HG03439 (cell line): ENCODE measurements at regions not wholly inside any gene's neighbourhood (a gene's known extent, or its start where the extent isn't known, plus 50 kb on each side); places are given as distances from the start of the nearest gene placed in this dataset.
"Not testable (repeated sequence)": the region's sequence is repeated elsewhere in the genome, so short reads cannot be mapped to it uniquely, and the experiment has no call there.

Experiments
- ATAC-seq: cut with Tn5 transposase; IDR thresholded peaks from one replicate; pipeline ENCODE4 v1.9.1; 2021; ENCODE audit warnings: mild to moderate bottlenecking, moderate library complexity; ENCODE audit not compliant: unreplicated experiment

DNA sequence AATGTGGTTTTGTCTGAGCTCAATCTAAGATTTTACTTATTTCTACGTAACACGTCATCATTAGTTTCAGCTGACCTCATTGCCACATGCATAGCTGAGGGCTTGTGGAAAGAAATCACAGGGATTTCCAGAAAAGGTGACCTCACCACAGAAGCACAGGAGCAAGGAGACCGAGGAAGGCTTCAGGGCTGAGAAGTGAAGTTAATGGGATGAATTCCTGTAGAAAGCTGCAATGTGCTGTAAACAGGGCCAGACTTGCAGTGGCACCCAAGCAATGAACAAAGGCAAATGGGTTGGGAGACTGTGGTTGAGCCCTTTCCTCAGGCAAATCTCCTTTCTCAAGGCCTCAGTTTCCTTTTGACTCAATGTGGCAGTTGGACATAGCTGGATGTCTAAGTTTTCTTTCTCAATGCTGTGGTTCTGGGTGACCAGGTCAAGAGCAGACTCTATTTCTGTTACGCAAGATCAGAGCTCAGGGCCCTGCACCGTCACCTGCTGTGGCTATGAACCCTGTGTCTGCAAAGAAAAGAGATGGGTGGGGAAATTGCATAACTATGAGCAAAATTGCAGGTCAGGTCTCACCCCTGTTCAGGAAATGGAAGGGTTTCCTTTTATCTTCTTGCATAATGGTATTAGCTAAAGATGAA lies 252.2 kb upstream of the TBL1XR1 start:
- peak; percentile 81 for ATAC-seq

DNA sequence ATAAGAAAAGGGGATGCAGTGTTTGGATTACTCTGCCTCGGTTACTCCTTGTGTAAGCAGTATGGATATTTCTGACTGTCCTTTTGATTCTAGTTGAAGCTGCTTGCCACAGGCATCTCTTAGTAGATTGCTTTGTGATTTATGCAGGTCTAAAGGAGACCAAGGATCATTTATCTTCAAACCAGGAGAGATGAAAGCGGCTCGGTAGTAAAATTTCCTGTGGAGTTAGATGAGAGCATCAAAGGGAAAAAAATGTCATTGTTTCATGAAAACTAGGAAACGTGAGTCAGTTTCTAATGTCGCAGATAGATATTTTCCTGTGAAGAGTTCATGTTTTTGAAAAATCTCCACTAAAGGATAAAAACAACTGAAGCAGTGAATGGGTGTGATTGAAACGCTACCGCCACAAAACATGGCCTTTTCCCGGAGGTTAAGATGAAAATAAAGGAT lies 254.0 kb upstream of the TBL1XR1 start:
- no peak for ATAC-seq

DNA sequence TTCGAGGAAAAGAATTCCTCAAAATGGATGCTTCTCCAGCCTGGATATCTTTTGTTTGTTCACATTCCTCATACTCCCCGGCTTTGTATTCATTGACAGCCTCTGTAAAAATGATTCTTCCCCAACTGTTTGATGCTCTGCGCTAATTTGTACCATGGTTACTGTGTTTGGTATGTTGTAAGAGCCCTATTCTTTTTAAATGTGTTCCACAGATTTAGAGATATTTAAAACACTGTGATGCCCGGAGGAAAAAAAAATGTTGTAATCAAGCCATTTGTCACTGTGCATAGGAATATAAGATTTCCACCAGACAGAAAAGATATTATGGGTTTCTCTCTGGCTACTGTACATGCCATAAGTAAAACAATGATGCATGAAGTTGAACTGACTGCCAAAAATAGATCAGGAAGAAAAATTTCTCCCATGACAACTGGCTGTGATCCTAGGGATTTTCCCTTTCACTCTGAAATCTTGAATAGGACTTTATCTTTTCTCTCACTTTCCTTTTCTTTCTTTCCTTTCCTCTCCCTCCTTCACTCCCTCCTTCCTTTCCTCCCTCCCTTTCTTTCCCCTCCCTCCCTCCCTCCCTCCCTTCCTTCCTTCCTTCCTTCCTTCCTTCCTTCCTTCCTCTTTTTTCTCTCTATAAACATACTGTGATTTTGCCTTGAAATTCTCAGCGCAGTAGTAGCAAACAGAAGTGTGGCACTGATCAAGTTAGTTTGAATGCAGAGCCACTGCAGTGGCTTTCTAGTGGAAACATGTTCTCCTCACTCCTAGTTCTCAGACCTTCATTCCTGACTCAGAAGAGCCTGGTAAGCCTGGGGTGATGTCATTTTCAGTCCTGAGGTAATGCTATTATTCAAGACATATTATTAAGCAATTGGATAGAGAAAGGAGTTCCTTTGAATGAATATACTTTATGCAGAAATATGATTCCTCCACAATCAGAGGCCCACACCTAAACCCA lies 254.9 kb upstream of the TBL1XR1 start:
- ATAC-seq = no peak

DNA sequence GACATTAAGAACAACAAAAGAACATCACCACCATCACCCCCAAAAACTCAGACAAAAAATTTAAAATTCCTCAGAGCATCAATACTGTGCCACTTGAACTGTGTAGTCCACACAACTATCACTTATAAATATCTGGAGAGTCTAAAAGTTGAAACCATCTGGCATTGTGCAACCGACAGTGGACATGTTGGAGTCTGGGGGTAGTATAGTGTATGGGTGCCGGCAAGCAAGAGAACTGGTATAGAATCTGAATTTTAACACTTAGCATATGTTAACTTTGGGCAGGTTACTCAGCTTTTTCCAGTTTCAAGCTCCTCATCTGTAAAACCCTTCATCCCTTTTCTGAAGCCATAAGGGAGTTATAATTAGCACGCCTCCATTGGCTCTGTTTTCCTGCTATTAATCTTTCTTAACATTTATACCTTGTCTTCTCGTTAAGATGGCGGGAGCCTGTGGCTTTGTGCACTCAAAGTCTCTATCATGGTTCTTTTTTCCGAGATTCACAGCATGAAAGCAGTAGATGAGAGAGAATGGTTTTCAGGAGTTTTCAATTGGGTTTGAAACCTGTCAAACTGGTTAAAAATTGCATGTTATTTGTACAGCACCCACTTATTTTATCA lies 255.7 kb upstream of the TBL1XR1 start:
- ATAC-seq = no peak

DNA sequence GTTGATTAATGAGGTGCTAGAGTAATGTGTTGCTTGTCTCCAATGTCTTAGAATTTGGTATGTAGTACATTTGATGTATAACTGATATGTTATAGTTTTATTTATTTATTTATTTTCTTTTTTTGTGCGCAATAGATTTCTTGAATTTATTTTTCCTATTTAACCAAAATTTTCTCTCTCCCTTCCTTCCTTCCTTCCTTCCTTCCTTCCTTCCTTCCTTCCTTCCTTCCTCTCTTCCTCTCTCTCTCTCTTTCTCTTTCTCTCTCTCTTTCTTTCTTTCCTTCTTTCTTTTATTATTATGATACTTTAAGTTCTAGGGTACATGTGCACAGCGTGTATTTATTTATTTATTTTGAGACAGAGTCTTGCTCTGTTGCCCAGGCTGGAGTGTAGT lies 256.2 kb upstream of the TBL1XR1 start:
- no peak for ATAC-seq

DNA sequence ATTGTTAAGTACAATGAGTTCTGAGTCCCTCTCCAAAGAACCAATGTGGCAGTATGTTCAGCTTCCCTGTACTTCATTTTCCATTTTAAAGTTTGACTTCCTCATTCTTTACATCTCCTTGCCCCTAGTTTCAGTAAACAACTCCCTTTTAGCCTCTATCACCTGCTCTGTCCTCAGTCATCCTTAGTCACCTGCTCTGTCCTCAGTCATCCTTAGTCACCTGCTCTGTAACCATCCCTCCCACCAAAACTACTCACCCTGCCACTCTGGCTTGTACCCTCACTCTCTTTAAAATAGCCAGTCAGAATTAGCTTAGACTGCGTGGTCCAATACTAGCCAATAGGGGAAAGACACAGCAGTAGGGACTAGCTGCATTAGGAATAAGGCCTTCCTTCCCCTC lies 259.9 kb upstream of the TBL1XR1 start:
- ATAC-seq = not testable (repeated sequence)

DNA sequence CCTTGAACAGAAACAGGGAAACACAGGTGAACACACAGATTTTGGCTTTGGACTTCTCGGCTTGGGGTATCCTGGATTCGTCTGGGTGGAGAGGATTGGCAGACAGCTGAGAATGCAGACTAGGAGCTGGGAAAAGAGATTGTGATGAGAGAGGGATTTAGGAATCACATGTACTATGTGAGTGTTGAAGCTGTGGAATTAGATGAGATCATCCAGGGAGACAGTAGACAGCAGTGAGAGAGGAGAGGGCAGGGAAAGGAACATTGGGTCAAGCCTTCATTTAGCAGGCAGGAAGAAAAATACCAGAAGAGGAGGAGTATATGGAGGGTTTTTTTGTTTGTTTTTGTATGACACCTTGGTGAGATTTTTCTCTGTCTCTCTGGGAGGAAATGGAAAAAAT lies 262.1 kb upstream of the TBL1XR1 start:
- no peak for ATAC-seq

DNA sequence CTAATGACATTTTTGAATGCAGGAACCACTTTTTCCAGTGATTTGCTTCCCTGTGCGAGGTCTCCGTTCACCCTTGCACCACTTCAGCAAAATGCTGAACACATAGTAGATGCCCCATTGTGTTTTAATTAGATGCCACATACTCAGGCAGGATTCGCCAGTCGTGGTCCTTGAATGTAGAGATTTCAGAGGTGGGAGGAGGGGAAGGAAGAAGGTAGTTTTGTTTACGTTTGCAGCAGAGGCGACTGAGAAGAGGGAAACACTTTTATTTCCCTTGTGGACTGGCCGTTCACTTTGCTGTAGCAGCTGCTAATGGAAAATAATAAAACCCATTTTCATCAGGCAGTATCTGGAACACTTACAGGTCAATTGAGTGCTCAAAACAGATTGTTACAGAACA lies 262.8 kb upstream of the TBL1XR1 start:
- no peak for ATAC-seq

DNA sequence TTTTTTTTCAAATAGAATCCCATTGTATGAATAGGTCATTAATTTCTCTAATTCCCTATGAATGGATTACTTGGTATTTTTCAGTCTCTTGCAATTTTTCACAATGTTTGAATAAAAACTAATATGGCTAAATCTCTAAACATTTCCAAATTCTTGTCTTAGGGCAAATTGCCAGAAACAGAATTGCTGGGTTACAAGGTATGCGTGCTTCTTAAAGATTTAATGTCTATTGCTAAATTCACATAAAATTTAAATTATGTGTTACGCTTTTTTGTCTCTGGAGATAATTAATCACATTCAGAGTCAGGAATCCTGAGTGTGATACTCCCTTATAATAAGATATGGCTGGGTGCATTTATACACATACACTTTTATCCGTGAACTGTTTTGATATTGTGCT lies 264.5 kb upstream of the TBL1XR1 start:
- no peak for ATAC-seq

DNA sequence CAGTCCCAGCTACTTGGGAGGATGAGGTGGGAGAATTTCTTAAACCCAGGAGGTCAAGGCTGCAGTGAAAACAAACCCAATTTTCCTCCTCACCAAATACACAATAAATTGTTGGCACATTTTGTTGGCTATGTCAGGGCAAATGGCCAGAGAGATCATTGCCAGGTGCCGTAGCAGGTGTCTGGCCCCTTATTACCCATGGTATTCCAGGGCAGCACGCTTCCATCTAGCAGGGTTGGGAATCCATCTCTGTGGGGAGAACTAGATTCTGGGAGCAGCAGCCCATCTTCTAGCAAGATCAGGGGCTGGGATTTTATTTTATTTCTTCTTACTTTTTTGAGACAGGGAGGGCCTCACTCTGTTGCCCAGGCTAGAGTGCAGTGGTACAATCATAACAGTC lies 266.1 kb upstream of the TBL1XR1 start:
- not testable (repeated sequence) for ATAC-seq

DNA sequence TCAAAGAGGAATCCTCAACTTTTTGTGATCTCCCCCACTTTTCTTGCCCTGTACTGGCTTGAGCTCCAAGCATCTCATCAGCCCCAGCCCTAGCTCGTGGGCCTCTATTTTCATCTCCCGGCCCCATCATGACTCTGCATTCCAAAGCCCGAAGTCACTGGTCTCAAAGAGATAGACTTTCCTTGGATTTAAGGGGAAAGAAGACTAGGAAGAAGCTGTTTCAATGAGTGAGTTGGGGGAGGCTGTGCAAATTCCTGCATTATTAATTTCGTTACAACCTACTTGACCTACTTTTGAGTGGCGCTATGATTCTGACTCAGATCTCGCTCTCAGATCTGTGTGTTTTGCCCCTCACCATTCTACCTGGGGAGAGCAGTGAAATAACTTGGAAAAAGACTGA lies 266.6 kb upstream of the TBL1XR1 start:
- no peak for ATAC-seq

DNA sequence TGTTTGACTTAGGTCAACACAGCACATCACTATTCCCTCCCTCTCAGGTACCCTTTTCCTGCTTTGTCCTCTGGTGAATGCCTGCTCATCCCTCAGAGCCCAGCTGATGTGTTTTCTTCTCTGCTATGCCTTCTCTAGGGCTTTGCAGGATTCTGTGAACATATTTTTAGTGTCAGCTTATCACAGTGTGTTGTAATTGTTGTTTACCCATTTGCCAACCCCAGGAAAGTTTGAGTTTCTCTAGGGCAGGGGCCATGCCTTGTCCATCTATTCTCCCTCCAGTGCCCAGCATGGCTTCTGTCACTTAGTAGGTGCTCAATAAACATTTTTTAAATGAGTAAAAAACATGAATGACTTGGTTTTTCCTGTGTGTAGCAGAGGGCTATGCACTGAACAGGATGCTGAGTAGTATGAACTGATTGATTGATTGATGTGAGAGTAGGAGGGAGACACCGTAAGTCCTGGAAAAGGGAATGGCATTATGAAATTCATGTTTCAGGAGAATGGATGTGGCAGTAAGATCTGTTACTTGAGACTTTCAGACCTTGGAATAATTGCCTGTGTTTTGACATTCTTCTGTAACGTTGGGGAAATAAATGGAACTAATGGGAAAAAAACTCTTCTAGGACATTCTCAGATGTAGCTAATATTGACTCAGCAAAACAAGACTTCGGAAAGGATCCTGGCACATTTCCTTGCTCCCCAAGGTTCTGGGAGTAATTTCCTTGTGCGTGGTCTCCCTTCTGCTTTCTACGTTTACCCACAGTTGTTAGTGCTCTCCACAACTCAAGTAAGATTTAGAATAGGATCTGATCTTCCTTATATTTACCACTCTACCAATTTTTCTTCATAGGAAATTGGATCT lies 267.3 kb upstream of the TBL1XR1 start:
- ATAC-seq = no peak

DNA sequence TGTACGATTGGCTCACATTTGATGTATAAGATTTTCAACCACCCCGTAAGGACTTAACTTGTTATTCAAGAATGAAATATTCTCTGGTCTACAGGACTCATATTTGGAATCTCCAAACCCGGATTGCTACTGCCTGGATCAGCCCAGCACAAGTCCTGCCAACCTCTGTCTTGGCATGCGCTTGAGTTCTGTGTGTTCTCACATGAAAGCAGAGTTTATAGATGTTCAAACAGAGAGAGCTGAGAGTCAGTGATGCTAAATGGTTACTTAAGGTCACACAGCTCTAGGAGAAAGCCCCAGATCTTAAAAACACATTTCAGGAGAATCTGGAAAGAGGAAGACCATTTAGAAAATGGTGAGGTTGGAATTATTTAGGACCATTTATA lies 268.0 kb upstream of the TBL1XR1 start:
- ATAC-seq = no peak

DNA sequence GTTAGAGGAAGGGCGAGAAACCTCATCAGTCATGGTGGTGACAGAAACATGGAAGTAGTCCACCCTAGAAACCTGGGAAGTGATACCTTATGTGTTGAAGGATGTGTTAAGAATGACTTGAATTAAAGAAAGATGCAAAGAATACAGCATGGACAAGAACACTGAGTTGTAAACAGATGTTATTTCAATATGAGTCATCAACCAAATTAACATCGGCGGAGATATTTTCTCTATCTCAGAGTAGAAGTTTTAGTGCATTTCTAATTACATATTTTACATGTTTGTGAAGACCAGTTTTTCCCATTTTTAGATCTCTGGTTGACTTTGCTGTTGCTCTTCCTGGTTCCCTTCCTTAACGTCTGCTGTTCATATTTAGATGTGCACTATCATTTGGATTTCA lies 268.8 kb upstream of the TBL1XR1 start:
- ATAC-seq = no peak

DNA sequence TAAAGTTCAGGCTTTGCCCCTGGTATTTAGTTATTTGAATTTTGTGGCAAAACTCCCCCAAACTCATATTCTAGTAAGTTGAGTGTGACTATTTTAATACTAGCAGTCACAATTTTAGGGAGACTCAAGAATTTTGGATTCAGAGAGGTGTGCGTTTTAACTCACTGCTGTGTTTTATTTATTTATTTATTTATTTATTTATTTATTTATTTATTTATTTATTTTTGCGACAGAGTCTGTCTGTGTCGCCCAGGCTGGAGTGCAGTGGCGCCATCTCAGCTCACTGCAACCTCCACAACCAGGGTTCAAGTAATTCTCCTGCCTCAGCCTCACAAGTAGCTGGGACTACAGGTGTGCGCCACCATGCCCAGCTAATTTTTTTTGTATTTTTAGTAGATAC lies 269.3 kb upstream of the TBL1XR1 start:
- not testable (repeated sequence) for ATAC-seq

DNA sequence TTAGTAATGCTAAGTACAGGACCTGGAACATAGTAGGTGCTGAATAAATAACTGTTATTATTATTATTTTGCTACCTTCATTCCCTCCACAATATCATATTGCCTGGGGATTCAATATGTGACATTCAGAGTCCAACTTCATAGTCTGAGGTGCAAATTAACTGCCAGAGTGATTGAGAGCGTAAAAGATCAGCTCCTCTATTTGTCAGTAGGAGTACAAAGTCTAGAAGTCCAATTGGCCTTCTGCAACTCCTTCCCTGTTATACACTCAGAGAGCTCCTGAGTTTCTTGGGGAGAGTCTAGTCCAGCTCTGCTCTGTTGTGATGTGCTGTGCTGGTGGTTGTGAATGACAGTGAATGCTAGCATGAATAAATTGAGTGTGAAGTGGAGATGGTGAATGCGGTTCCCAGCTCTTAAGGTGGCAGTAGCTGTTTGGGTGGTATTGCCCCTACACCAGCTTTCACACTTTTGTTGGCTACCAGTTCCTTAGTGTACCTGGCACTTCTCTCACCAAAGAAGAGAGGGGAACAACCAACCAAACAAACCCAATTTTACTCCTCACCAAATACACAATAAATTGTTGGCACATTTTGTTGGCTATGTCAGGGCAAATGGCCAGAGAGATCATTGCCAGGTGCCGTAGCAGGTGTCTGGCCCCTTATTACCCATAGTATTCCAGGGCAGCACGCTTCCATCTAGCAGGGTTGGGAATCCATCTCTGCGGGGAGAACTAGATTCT lies 270.1 kb upstream of the TBL1XR1 start:
- ATAC-seq = no peak

DNA sequence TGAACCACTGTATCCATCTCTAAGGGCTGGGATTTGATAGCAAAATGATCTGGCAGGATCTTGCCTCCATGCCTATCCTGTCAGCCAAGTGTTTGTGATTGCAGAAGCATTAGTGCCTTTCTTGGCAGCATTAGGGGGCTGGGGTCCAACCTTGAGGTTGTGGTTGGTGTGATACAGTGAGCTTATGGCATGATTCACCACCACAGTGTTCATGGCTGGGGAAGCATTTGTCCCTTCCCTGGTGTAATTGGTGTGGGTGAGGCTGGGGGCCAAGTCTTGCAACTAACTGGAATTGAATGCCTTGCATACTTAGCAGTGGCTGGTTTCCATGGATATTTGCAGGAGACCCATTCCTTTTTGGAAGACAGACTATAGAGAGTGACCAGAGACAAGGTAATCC lies 271.0 kb upstream of the TBL1XR1 start:
- ATAC-seq = no peak

DNA sequence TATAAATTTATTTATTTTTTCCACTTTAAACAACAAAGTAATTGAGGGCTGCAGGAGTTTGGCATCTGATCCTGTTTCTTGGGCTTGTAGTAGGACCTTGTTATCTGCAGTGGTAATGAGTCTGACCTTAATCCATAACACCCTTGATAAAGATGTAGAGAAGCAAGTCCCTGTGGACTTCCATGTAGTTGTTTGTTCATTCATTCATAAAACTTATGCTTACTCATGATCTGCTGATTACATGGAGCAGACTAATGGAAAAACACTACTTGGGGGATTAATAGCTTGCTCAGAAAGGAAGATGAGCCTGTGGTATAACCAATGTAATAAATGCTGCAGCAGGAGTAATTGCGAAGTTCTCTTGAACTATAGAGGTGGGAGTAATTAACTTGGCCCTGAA lies 271.5 kb upstream of the TBL1XR1 start:
- ATAC-seq = no peak

DNA sequence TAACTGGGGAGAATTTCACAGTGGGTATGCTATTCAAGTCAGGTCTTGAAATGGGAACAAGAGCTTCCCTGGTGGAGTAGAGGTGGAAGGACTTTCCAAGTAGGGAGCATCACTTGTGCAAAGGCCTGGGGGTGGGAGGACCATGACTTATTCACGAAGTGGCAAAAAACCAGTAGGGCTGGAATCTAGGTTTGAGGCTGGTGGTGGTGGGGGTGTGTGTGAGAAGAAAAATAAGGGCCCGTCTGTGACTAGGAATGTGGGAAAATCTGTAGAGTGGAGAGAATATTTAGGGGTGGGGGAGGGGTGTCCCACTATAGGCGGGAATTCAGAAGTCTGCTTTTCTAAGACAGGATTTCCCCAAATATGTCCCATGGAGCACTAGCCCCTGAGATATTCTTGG lies 271.9 kb upstream of the TBL1XR1 start:
- ATAC-seq = no peak
